SK-N-SH treated with all-trans-retinoic acid at 6 μM for 48 hours (cell line): ENCODE measurements at regions not wholly inside any gene's neighbourhood (a gene's known extent, or its start where the extent isn't known, plus 50 kb on each side); places are given as distances from the start of the nearest gene placed in this dataset.

Source experiments
- ZFP30 ChIP-seq: fragments of 450-650 bp; formaldehyde crosslinking; IDR thresholded peaks from 2 replicates; pipeline ENCODE4 v1.5.0; 2022; ENCODE audit warnings: mild to moderate bottlenecking, moderate library complexity
- TF ChIP-seq, protein P1 (sequence below): fragments of 250-450 bp; sonication (Bioruptor Pico); IDR thresholded peaks from 2 replicates; pipeline ENCODE4 v1.5.0; 2020; ENCODE audit warnings: mild to moderate bottlenecking, moderate library complexity
- TF ChIP-seq, protein P2 (sequence below): fragments of 250-450 bp; sonication (Bioruptor Pico); IDR thresholded peaks from 2 replicates; pipeline ENCODE4 v1.8.0; 2020; ENCODE audit warnings: mild to moderate bottlenecking, moderate library complexity, borderline replicate concordance

DNA sequence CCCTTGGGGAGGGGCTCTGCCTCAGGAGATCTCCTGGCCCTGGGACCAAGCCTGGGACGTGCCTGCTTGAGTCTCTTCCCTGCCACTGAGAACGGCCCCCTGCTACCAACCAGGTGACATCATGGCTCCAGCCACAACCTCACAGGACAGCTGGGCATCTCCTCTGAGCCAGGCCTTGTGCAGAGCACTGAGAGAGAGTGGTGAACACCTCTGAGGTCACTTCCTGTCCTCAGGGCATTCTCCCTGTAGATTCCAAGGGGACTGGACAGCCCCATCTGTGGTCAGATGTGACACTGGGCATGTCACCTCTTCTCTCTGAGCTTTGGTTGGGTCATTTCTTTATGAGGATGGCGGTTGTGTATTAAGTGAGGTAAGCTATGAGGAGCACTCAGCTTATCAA lies 172.0 kb downstream of the MELK start:
- TF ChIP-seq, protein P1, sequence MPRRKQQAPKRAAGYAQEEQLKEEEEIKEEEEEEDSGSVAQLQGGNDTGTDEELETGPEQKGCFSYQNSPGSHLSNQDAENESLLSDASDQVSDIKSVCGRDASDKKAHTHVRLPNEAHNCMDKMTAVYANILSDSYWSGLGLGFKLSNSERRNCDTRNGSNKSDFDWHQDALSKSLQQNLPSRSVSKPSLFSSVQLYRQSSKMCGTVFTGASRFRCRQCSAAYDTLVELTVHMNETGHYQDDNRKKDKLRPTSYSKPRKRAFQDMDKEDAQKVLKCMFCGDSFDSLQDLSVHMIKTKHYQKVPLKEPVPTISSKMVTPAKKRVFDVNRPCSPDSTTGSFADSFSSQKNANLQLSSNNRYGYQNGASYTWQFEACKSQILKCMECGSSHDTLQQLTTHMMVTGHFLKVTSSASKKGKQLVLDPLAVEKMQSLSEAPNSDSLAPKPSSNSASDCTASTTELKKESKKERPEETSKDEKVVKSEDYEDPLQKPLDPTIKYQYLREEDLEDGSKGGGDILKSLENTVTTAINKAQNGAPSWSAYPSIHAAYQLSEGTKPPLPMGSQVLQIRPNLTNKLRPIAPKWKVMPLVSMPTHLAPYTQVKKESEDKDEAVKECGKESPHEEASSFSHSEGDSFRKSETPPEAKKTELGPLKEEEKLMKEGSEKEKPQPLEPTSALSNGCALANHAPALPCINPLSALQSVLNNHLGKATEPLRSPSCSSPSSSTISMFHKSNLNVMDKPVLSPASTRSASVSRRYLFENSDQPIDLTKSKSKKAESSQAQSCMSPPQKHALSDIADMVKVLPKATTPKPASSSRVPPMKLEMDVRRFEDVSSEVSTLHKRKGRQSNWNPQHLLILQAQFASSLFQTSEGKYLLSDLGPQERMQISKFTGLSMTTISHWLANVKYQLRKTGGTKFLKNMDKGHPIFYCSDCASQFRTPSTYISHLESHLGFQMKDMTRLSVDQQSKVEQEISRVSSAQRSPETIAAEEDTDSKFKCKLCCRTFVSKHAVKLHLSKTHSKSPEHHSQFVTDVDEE (CRISPR knock-in tag), result no peak
- no peak for TF ChIP-seq ZFP30 (CRISPR knock-in tag)
- TF ChIP-seq, protein P2, sequence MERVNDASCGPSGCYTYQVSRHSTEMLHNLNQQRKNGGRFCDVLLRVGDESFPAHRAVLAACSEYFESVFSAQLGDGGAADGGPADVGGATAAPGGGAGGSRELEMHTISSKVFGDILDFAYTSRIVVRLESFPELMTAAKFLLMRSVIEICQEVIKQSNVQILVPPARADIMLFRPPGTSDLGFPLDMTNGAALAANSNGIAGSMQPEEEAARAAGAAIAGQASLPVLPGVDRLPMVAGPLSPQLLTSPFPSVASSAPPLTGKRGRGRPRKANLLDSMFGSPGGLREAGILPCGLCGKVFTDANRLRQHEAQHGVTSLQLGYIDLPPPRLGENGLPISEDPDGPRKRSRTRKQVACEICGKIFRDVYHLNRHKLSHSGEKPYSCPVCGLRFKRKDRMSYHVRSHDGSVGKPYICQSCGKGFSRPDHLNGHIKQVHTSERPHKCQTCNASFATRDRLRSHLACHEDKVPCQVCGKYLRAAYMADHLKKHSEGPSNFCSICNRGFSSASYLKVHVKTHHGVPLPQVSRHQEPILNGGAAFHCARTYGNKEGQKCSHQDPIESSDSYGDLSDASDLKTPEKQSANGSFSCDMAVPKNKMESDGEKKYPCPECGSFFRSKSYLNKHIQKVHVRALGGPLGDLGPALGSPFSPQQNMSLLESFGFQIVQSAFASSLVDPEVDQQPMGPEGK (CRISPR knock-in tag), result no peak
